Right lung (tissue), 2 donors: ENCODE measurements at regions not wholly inside any gene's neighbourhood (a gene's known extent, or its start where the extent isn't known, plus 50 kb on each side); places are given as distances from the start of the nearest gene placed in this dataset.
"Not testable (repeated sequence)": the region's sequence is repeated elsewhere in the genome, so short reads cannot be mapped to it uniquely, and the experiment has no call there.

Experiments
- DNase-seq, 2 donors: peaks; one replicate each; pipeline ENCODE4 v3.0.0-alpha.2; 2013

DNA sequence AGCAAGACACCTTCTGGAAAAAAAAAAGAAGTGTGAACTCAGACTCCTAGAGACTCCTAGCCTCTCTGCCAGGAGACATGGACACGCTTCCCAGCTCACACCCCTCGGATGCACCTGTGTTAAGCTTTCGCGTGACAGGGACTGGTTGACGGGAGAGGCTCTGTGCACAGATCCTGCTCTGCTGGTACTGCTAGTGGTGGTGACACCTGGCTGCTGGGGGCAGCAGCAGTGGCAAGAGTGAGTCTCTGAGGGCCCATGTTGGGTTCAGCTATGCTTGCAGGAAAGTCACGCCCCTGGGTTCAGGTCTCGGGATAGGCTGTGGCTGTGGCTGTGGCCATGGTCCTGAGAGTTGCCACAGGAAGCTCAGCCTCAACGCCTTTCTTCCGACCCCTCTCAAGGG, 81.1 kb downstream of the XRCC2 start:
- no peak for DNase-seq

GRCh38 chr7:152591976-152592375, 84.0 kb downstream of the XRCC2 start:
- no peak for DNase-seq

DNA sequence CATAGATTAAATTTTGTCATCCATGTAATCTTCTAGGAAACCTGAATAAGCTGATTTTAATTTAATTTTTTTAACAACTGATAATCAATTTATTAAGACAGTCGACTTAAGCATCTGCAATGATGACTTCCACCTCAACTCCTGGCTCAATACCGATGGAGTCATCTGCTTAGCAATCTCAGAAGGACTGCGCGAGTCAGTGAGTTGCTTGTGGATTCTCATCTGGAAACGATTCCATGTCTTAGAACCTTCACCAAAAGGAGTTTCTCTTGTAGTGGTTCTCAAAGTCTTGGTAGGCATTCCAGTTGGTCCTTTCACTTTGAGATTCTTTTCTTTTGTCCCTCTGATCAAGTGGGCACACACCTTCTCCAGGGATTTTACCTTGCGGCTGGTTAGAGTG, 85.5 kb downstream of the XRCC2 start:
- no peak for DNase-seq

GRCh38 chr7:152589821-152590220, 86.1 kb downstream of the XRCC2 start:
- DNase-seq = not testable (repeated sequence)

DNA sequence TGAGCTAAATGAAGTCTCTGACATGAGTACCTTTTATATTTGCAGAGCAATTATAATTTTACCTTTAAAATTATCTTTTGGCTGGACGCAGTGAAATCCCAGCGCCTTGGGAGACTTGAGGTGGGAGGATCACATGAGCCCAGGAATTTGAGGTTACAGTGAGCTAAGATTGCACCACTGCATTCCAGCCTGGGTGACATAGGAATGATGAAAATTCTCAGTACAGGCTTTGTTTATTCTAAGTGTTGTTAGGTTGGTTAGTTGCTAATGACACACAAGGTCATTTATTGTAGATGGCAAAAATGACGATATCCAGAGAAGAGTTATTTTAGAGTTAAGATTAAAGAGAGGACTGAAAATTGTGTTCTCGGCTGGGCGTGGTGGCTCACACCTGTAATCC, 87.6 kb downstream of the XRCC2 start:
- no peak for DNase-seq

GRCh38 chr7:152587366-152587765, 88.6 kb downstream of the XRCC2 start:
- DNase-seq = no peak

GRCh38 chr7:152583006-152583405, 92.9 kb downstream of the XRCC2 start:
- DNase-seq = no peak

GRCh38 chr7:152579070-152579469, 96.9 kb downstream of the XRCC2 start:
- no peak for DNase-seq

DNA sequence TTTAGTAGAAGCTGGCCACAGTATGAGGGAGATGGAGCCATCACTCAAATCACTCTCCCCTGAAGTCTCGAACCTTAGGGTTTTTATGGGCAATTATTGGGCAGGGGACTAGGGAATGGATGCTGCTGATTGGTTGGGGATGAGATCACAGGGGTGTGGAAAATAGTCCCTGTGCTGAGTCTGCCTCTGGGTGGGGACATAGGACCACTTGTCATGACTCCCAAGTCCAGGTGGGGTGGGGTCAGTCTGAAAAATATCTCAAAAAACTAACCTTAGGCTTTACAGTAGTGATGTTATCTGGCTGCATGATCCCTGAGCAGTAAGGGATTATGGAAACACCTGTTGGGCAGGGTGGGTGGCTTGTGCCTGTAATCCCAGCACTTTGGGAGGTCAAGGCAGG, 98.6 kb downstream of the XRCC2 start:
- DNase-seq = no peak

DNA sequence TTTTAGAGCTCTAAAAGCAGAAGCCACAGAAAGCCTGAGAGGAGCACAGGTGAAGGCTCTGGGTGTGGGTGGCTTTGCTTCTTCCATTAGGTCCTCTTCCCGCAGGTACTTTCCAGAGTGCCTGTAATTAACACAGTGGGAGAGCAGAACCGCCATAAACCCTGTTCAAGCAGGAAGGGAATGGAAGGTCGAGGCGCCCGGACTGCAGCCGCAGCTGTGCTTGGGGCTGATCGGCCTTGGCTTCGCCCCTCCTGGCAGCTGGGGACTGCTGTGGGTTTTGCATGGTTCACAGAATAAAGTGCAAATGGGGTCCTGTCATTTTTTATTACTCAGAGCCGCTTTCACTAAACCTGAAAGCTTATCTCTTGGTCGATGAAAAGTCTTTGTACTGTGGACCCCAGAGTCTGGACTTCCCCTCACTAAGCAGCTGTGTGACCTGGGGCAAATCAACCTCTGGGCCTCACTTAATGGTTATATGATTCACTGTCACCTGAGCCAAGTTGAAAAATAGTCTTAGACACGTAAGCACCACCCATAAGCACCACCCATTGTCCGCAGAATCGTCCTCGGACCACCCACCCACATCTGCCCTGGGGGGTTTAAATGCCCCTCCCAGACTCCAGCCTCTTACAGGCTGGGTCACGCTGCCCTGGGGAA, 100.9 kb downstream of the XRCC2 start:
- no peak for DNase-seq

- DNase-seq = not testable (repeated sequence)
Measured at GRCh38 chr7:152573186-152573585, 102.8 kb downstream of the XRCC2 start.

DNA sequence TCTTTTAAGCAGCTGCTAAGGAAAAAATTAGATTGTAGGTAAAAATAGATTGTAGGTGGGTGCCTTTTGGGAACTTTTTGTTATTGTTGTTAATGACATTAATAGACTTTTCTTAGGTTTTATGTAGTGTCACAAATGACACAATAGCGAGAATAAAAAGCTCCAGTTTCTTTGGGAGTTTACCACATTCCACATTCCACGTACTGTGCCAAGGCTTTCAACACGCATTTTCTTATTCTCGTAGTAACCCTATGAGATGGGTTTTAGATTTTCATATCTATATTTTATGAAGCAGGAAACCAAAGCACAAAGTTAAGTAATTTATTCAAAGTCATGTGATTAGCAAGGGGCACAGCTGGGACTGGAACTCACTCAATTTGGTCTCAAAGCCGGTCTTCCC, 103.8 kb downstream of the XRCC2 start:
- DNase-seq = no peak

DNA sequence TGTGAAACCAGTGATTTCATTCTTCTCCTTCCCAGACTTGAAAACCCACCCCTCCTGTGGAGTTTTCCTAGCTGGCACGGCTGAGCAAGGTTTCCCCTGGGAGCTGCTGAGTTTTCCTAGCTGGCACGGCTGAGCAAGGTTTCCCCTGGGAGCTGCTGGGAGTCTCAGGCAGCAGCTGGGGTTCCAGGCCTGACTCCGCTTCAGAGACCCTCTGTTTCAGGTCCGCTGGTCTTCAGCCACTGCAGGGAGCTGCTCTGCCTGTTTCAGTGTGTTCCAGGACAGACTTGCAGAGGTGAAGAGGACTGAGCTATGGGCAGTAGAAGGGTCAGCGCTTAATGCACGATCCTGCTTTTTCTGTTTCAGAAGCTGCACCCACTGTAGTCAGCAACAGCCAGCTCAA, 104.9 kb downstream of the XRCC2 start:
- DNase-seq = no peak

- no peak for DNase-seq
Measured at GRCh38 chr7:152568972-152569371, 107.0 kb downstream of the XRCC2 start.

DNA sequence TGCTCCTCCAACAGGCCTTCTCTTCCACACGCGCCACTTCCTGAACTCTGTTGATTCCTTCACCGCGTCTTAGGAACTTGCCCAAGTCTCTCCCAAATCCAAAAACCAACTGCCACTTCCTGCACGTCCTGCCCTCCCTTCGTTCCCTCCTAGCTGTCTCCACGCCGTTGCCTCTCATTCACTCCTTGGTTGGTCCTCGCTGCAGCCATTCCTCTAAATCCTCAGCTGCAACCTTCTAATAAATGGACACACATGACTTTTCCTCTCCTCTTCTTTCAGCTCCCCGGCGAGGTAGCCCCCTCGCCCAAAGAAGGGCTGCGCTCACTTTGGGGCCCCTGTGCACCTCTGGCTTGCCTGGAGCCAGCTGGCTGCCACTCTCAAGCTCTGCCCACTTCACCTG, 110.2 kb downstream of the XRCC2 start:
- DNase-seq = no peak

GRCh38 chr7:152564656-152565250, 111.2 kb downstream of the XRCC2 start:
- DNase-seq = no peak

DNA sequence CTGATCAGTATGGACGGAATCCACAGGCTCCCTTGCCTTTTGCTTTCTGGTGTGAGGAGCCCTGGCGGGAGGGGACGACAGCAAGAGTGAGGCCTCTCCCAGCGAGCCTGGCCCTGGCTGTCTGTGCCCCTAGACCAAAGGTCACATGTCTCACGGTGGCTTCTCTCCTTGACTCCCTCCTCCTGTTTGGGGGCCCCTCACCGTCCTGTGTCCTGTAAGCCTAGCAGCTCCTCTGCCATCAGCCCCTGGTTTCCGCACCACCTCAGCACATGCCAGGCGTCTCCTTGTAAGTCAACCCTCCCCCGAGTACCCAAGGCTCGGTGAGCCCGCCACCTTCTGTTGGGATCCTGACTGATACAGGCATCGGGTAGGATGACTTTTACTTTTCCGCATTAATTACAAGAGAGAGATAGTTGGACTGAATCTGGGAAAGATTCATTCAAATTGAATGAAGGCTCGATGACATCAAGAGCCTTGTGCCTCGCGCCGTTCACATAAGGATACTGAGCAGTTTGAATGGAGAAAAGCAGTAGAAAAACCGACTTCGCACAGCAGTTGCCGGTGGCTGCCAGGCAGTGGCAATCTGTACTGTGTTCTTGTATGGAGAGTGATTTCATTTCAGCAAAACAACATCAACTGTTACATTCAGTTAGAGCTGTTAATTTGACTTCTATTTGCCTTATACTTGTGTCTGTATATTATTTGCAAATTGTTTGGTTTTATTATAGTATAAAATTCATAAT, 119.8 kb downstream of the XRCC2 start:
- no peak for DNase-seq

DNA sequence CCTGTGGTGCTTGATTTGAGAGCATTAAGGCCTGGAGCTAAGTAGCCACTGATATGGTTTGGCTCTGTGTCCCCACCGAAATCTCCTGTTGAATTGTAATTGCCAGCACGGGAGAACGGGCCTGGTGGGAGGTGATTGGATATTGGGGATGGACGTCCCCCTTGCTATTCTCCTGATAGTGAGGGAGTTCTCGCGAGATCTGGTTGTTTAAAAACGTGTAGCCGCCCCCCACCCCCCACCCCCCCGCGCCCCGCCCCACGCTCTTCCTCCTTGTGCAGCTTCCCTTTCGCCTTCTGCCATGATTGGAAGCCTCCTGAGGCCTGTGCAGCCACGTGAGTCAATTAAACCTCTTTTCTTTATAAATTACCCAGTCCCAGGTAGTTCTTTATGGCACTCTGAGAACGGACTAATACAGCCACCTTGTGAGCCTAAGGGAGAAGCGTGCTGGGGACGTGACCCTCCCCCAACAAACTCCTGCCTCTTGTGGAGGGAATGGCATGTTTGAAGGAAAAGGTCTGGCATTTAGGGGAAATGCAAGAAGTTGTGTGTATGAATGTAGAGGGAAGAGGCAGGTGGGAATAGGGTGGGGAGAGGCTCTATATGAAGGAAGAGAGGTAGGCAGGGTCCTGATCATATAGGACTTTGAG, 118.0 kb upstream of the KMT2C start:
- no peak for DNase-seq

DNA sequence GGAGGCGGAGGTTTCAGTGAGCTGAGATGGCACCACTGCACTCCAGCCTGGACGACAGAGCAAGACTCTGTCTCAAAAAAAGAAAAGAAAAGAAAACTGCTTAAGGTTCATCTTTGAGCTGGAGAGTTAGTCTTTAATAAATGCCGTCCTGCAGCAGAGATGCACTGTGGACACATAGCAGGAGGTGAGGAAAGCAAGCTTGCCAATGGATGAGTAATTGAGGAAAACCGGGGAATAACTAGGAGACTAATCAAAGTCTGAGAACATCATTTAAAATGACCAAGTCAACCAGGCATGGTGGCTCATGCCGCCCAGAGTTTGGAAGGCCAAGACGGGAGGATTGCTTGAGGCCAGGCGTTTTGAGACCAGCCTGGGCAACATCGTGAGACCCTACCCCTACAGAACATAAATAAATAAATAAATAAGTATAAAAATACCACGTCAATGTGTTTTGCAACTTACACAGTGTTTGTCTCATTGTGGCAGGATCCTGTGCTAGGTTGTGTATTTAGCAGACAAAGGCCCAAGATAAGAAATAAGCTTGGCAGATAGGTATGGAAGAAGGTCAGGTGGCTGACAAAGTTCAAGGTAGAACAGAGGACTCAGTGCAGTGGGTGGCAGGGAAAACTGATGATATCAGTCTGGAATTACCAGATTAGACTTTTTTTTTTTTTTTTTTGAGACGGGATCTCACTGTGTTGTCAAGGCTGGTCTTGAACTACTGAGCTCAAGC, 115.7 kb upstream of the KMT2C start:
- DNase-seq = no peak

- DNase-seq = no peak
Measured at GRCh38 chr7:152544971-152545619, 109.3 kb upstream of the KMT2C start.

DNA sequence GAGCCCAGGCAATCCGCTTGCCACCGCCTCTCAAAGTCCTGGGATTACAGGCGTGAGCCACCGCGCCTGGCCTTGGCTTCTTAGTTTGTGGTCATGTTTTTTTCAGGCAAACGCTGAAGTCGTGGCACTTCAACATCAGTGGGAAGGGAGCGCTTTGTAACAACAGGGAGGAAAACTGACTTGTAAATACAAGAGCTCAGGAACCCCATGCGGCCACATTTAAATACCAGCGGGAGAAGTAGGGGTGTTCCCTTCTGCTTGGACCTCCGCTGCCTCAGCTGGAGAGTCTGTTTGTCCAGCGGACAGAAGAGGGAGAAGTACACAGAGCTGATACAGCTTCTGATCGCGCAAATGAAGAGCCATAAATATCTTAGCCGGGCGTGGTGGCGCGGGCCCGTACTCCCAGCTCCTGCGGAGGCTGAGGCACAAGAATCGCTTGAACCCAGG, 108.7 kb upstream of the KMT2C start:
- DNase-seq = no peak

DNA sequence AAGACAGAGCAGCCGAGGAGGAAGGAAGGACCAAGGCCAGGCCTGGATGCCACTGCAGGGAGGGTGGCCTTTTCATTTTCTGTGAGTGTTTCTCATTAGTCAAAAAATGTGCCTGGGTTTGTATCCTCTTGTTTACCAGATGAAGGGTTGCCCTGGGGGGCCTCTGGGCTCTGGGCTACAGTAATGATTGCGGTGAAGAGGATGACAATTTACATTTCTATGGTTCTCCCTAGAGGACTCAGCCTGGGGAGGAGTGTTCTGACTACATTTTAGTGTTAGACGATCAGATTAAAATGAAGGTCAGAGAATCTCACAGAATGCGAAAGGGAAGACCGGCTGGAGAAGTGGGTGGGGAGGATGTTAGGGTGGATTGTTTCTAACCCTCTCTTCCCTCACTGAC, 108.0 kb upstream of the KMT2C start:
- DNase-seq = no peak
